ENCODE measurements at regions not wholly inside any gene's neighbourhood (a gene's known extent, or its start where the extent isn't known, plus 50 kb on each side); places are given as distances from the start of the nearest gene placed in this dataset.
"Not testable (repeated sequence)": the region's sequence is repeated elsewhere in the genome, so short reads cannot be mapped to it uniquely, and the experiment has no call there.

GRCh38 chr3:29004885-29005599, 275.8 kb upstream of the RBMS3 start:
- POLR2A ChIA-PET = no interaction called here
- no peak overlapping the region for H3K27ac Mint-ChIP-seq
- no peaks in the 10 kb centered on the region for H3K9me3 Mint-ChIP-seq
- H3K4me1 Mint-ChIP-seq = peaks cover 2% of the 10 kb centered on the region
- DNase-seq (no peak), ATAC-seq (ENCODE audit: low read depth) (no peak)
- H3K4me3 Mint-ChIP-seq = no peak overlapping the region
- H3K36me3 Mint-ChIP-seq = no peaks in the 10 kb centered on the region
- no peaks in the 10 kb centered on the region for H3K27me3 Mint-ChIP-seq

- H3K27ac Mint-ChIP-seq = no peak overlapping the region
- no peak overlapping the region for H3K4me3 Mint-ChIP-seq
- no peaks in the 10 kb centered on the region for H3K36me3 Mint-ChIP-seq
- no peaks in the 10 kb centered on the region for H3K9me3 Mint-ChIP-seq
- DNase-seq (no peak), ATAC-seq (ENCODE audit: low read depth) (no peak)
- no peaks in the 10 kb centered on the region for H3K27me3 Mint-ChIP-seq
- peaks cover 2% of the 10 kb centered on the region for H3K4me1 Mint-ChIP-seq
- POLR2A ChIA-PET = no interaction called here
Measured at GRCh38 chr3:29005862-29006261, 275.0 kb upstream of the RBMS3 start.

- POLR2A ChIA-PET = no interaction called here
- Mint-ChIP-seq H3K4me3 (no peak overlapping the region), H3K27ac (no peak overlapping the region), H3K4me1 (no peaks in the 10 kb centered on the region), H3K27me3 (peaks cover 5% of the 10 kb centered on the region), H3K36me3 (no peaks in the 10 kb centered on the region), H3K9me3 (peaks cover 2% of the 10 kb centered on the region)
- ATAC-seq (ENCODE audit: low read depth) = no peak
- no peak for DNase-seq
Measured at GRCh38 chr3:29011441-29011840, 269.4 kb upstream of the RBMS3 start.

- no peak overlapping the region for H3K27ac Mint-ChIP-seq
- DNase-seq = no peak
- H3K36me3 Mint-ChIP-seq = no peaks in the 10 kb centered on the region
- POLR2A ChIA-PET = no interaction called here
- peaks cover 5% of the 10 kb centered on the region for H3K27me3 Mint-ChIP-seq
- no peaks in the 10 kb centered on the region for H3K4me1 Mint-ChIP-seq
- no peak overlapping the region for H3K4me3 Mint-ChIP-seq
- H3K9me3 Mint-ChIP-seq = peaks cover 2% of the 10 kb centered on the region
- ATAC-seq (ENCODE audit: low read depth) = no peak
Measured at GRCh38 chr3:29011966-29012365, 268.9 kb upstream of the RBMS3 start.

- no peaks in the 10 kb centered on the region for H3K27me3 Mint-ChIP-seq
- H3K27ac Mint-ChIP-seq = no peak overlapping the region
- ATAC-seq (ENCODE audit: low read depth) (no peak), DNase-seq (no peak)
- H3K4me1 Mint-ChIP-seq = no peaks in the 10 kb centered on the region
- H3K36me3 Mint-ChIP-seq = no peaks in the 10 kb centered on the region
- POLR2A ChIA-PET = no interaction called here
- H3K9me3 Mint-ChIP-seq = peaks cover 4% of the 10 kb centered on the region
- no peak overlapping the region for H3K4me3 Mint-ChIP-seq
Measured at GRCh38 chr3:29022976-29023375, 257.9 kb upstream of the RBMS3 start.

- Mint-ChIP-seq H3K27me3 (no peaks in the 10 kb centered on the region), H3K9me3 (peaks cover 3% of the 10 kb centered on the region), H3K4me1 (no peaks in the 10 kb centered on the region), H3K4me3 (no peak overlapping the region), H3K36me3 (no peaks in the 10 kb centered on the region), H3K27ac (no peak overlapping the region)
- no peak for ATAC-seq (ENCODE audit: low read depth)
- DNase-seq = no peak
- POLR2A ChIA-PET = no interaction called here
Measured at GRCh38 chr3:29026286-29026685, 254.6 kb upstream of the RBMS3 start.

GRCh38 chr3:29026959-29027358, 253.9 kb upstream of the RBMS3 start:
- Mint-ChIP-seq H3K4me1 (no peaks in the 10 kb centered on the region), H3K9me3 (peaks cover 3% of the 10 kb centered on the region), H3K27me3 (no peaks in the 10 kb centered on the region), H3K4me3 (no peak overlapping the region), H3K36me3 (no peaks in the 10 kb centered on the region), H3K27ac (no peak overlapping the region)
- DNase-seq (no peak), ATAC-seq (ENCODE audit: low read depth) (no peak)
- POLR2A ChIA-PET = no interaction called here

GRCh38 chr3:29031175-29031574, 249.7 kb upstream of the RBMS3 start:
- H3K4me1 Mint-ChIP-seq; H3K36me3 Mint-ChIP-seq; H3K27me3 Mint-ChIP-seq; H3K4me3 Mint-ChIP-seq; H3K27ac Mint-ChIP-seq; DNase-seq; POLR2A ChIA-PET; H3K9me3 Mint-ChIP-seq; ATAC-seq (ENCODE audit: low read depth): not testable (repeated sequence)

GRCh38 chr3:29033511-29033910, 247.4 kb upstream of the RBMS3 start:
- ATAC-seq (ENCODE audit: low read depth) = no peak
- POLR2A ChIA-PET = no interaction called here
- no peaks in the 10 kb centered on the region for H3K36me3 Mint-ChIP-seq
- no peak overlapping the region for H3K27ac Mint-ChIP-seq
- H3K27me3 Mint-ChIP-seq = no peaks in the 10 kb centered on the region
- H3K4me1 Mint-ChIP-seq = no peaks in the 10 kb centered on the region
- peaks cover 2% of the 10 kb centered on the region for H3K9me3 Mint-ChIP-seq
- no peak for DNase-seq
- H3K4me3 Mint-ChIP-seq = no peak overlapping the region

- H3K9me3 Mint-ChIP-seq = peaks cover 10% of the 10 kb centered on the region
- H3K4me3 Mint-ChIP-seq = no peak overlapping the region
- H3K36me3 Mint-ChIP-seq = no peaks in the 10 kb centered on the region
- H3K27me3 Mint-ChIP-seq = no peaks in the 10 kb centered on the region
- ATAC-seq (ENCODE audit: low read depth) = no peak
- no peak overlapping the region for H3K27ac Mint-ChIP-seq
- no peaks in the 10 kb centered on the region for H3K4me1 Mint-ChIP-seq
- POLR2A ChIA-PET = no interaction called here
- no peak for DNase-seq
Measured at GRCh38 chr3:29050155-29050554, 230.7 kb upstream of the RBMS3 start.

GRCh38 chr3:29057326-29057725, 223.5 kb upstream of the RBMS3 start:
- POLR2A ChIA-PET = no interaction called here
- no peak for DNase-seq

GRCh38 chr3:29064085-29064484, 216.8 kb upstream of the RBMS3 start:
- Mint-ChIP-seq H3K27me3 (peaks cover 3% of the 10 kb centered on the region), H3K27ac (no peak overlapping the region), H3K4me1 (no peaks in the 10 kb centered on the region), H3K36me3 (no peaks in the 10 kb centered on the region), H3K4me3 (no peak overlapping the region), H3K9me3 (peaks cover 7% of the 10 kb centered on the region)
- DNase-seq (no peak), ATAC-seq (ENCODE audit: low read depth) (no peak)
- POLR2A ChIA-PET = no interaction called here

More at GRCh38 chr3:29057326-29057725, 223.5 kb upstream of the RBMS3 start:
- H3K4me1 Mint-ChIP-seq = no peaks in the 10 kb centered on the region
- H3K4me3 Mint-ChIP-seq = no peak overlapping the region
- ATAC-seq (ENCODE audit: low read depth) = no peak
- H3K36me3 Mint-ChIP-seq = no peaks in the 10 kb centered on the region
- no peaks in the 10 kb centered on the region for H3K27me3 Mint-ChIP-seq
- no peak overlapping the region for H3K27ac Mint-ChIP-seq
- peaks cover 12% of the 10 kb centered on the region for H3K9me3 Mint-ChIP-seq

- Mint-ChIP-seq H3K27me3 (peaks cover 3% of the 10 kb centered on the region), H3K4me1 (no peaks in the 10 kb centered on the region), H3K36me3 (no peaks in the 10 kb centered on the region), H3K4me3 (no peak overlapping the region), H3K27ac (no peak overlapping the region), H3K9me3 (peaks cover 3% of the 10 kb centered on the region)
- no peak for ATAC-seq (ENCODE audit: low read depth)
- POLR2A ChIA-PET = no interaction called here
- DNase-seq = no peak
Measured at GRCh38 chr3:29065211-29065785, 215.6 kb upstream of the RBMS3 start.

GRCh38 chr3:29067007-29067406, 213.9 kb upstream of the RBMS3 start:
- no peak overlapping the region for H3K27ac Mint-ChIP-seq

More at GRCh38 chr3:29067007-29067406, 213.9 kb upstream of the RBMS3 start:
- no peak overlapping the region for H3K4me3 Mint-ChIP-seq
- DNase-seq = no peak
- peaks cover 3% of the 10 kb centered on the region for H3K27me3 Mint-ChIP-seq
- no peak for ATAC-seq (ENCODE audit: low read depth)
- no peaks in the 10 kb centered on the region for H3K36me3 Mint-ChIP-seq
- no peaks in the 10 kb centered on the region for H3K4me1 Mint-ChIP-seq
- peaks cover 5% of the 10 kb centered on the region for H3K9me3 Mint-ChIP-seq
- POLR2A ChIA-PET = no interaction called here
